NCI-H1694 (cell line): ENCODE measurements at regions not wholly inside any gene's neighbourhood (a gene's known extent, or its start where the extent isn't known, plus 50 kb on each side); places are given as distances from the start of the nearest gene placed in this dataset.

ENCODE experiments used
- DNase-seq: peaks from one replicate; lab custom pipeline; 2025; lab: John Stamatoyannopoulos, UW

DNA sequence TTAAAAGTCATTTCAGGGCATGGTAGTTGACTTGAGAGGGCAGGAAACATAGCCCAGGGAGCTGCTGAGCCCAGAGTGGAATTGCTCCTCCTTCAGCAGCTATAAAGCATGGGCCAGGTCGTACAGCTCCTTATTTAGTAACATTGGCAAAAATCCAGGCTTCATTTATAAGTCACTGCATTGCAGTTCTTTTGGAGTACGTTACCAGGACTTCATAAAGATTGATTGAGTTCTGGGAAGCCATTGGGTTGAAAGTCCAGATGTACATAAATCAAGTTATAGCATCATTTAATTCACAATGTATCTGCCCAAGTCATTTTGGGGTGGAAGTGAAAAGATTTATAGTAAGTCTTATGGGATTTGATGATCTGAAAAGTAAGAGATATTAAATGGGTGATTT, 53.0 kb upstream of the ANKEF1 start:
- no peak for DNase-seq

DNA sequence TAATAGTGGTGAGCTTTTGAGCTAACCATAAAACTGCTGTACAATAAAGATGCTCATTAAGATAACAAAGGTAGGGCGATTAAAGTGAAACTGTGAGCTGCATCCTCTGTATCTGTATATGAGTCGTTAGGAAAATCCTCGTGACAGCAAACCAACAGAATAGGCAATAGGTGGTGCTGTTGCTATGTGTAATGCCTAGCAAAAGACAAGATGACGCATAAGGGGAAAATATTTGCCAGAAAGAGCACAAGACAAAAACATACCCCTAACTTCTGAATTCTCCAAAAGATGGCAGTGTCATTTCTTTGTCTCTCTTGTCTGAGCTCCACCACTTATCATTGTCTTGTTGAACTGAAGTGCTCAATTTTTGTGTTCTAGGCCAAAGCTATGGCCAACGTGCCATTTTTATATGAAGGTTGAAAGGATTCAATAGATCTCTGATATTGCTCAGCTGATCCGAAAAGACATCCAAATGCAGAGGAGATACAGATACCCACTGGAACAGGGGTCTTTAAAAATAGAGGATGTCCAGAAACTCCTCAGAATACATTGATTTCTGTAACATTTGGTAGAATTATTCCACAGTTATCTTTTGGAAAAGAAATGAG, 56.3 kb upstream of the ANKEF1 start:
- peak; percentile 53 for DNase-seq

DNA sequence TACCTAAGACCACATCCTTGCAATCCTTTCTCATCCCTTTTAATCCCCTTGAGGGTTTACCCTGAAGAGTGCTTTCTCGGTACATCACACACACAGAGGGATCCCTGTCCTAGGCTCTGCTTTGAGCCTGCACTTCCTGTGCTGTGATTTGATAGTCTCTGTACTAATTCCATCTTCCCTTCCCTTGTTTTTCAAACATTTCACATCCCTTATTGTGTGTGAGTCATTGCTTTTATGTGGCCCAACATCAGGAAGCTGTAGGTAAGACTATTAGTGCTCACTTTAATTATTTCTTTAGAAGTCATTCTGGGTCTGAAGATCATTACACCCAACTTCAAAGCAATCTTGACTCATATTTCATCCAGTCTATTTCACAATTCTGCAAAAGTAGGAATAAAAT, 57.2 kb upstream of the ANKEF1 start:
- no peak for DNase-seq

DNA sequence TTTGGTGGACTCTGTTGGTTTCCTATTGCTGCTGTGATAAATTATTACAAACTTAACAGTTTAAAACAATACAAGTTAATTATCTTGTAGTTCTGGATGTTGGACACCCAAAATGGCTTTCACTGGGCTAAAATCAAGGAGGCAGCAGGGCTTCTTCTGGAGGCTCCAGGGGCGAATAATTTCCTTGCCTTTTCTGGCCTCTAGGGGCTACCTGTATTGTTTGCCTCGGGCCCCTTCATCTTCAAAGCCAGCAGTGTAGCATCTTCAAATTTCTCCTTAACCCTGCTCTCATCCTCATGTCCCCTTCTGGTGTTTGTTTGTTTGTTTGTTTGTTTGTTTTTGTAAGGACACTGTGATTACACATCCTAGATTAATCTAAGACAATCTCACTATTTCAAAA, 60.5 kb upstream of the ANKEF1 start:
- no peak for DNase-seq

DNA sequence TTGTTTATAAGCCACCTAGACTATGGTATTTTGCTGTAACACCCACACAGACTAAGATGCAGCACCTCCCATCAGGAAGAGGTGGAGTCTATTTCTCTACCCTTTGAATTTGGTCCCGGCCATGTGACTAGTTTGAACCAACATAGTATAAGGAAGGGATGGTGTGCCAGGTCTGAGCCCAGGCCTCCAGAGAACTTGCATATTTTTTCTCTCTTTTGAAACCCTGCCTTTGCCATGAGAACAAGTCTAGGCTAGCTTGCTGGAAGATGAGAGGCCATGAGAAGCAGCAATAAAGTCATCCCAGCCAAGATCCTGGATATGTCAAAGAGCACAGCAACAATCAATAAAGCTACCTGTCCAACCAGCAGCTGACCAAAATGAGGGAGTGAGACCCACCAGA, 63.0 kb upstream of the ANKEF1 start:
- DNase-seq = no peak

DNA sequence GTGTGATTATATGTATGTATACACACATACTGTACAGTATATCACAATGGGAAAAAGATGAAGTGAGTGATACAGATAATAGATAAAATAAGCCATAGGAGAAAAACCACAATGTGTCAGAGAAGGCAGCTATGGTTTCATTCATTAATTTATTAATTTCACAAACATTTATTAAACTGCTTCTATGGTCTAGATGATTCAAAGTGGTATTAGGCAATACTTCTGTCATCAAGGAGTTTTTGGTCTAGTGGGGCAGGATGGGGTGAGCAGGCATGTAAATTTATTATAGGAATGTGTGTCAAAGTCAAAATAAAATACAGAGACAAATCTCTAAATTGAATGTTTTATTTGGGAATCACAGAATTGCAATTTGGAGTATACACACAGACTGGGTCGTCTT, 65.2 kb upstream of the ANKEF1 start:
- no peak for DNase-seq

DNA sequence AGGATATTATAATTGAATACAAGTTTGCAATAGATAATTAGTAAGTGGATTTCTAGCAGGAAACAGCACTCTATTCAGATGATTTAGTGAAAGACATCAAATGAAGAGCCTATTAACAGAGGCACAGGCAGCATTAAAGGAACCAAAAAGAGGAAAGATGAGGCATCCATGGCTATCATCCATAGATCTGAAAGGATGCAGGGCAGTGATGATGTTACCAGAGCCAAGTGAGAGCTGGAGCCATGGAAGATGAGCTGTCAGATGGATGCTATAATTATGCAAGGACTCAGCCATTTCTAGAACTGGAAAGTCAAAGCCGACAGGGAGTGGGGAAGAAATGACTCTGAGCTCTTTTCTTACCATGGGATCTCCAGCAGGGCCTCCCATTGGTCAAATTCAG, 66.8 kb upstream of the ANKEF1 start:
- DNase-seq = no peak

DNA sequence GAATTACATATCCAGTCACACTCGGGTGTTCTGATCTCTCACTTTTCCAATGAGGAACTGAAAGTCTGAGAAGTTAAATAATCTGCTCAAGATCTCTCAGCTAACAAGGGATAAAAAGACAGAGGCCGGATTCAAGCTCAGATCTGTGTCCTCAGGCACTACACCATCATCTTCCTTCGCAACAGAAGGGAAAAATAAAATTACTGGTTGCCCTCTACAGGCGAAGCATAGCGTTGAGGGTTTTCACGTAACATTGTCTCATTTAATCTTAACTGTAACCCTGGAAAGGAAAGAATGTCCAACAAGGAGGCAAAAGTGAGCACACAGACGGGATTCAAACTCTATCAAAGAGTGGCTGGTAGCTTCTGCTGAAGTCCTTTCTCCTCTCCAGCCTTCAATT, 67.8 kb upstream of the ANKEF1 start:
- peak; percentile 2 for DNase-seq

DNA sequence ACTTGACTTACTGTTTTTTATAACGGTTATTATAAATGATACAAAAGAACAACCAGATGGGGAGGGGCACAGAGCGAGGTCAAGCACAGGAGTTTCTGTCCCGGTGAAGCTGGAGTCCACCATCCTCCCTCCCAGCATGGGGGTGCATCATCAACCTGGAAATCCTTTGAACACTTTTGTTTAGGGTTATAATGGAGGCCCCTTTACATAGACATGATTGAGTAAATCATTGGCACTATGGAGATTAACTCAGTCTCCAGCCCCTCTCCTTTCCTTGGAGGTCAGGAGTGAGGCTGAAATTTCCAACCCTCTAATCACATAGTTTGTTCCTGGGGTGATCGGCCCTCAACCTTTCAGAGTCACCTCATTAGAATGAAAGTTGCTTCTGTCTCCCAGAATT, 71.8 kb upstream of the ANKEF1 start:
- DNase-seq = no peak

DNA sequence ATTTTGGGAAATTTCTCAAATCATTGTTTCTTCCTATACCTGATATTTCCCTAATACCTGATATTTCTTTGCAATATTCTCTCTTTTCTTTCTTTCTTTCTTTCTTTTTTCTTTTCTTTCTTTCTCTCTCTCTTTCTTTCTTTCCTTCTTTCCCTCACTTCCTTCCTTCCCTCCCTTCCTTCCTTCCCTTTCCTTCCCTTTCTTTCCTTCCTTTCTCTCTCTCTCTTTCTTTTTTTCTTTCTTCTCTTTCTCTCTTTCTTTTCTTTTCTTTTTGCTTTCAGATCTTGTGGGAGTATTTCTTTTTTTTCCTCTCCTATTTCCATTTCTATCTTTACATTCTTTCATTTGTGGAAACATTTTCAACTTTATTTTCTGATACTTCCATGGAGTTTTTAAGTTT, 76.1 kb upstream of the ANKEF1 start:
- no peak for DNase-seq

DNA sequence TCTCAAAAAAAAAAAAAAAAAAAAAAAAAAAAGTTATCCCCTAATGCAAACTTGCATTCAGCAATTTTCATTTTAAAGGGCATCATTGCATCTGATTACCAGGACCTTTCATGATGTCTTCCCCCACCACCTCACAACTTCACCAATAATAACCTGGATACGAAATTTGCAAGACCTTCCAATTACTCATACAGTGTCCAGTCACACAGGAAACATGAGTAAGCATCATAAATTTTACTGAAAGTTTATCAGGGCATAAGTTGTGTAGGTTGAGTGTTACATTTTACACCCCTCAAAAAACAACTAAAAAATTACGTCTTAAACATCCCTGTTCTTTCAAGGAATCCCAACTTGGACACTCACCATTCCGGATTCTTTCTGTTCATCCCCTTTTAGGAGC, 79.1 kb upstream of the ANKEF1 start:
- no peak for DNase-seq

DNA sequence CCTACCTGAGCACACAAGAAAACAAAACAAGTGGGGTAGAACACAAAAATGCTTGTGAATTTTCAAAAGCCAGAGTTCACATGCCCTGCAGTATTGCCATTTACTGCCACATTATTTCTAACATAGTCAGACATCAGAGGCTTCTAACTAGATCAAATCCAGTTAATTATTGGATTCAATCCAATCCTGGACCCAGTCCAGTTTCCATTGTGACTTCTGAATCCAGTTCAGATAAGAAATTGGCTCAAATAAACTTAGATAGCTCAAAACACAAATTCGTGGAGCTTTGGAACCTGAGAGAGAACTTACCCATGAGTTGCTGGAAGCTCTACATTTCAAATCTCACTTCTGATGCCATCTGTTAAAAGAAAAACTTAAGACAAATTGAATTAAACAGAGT, 85.2 kb upstream of the ANKEF1 start:
- DNase-seq = no peak

DNA sequence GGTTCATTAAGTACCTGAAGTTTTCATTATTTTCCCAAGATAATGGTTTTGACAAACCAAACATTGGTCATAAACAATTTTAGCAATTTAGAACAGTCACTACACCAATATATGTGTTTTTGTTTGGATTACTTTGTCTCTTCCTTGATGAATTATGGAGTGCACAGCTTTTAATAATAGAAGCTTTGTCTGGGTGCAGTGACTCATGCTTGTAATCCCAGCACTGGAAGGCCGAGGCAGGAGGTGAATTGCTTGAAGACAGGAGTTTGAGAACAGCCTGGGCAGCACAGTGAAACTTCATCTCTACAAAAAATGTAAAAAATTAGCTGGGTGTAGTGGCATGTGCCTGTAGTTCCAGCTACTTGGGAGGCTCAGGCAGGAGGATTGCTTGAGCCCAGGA, 89.4 kb upstream of the ANKEF1 start:
- DNase-seq = no peak

DNA sequence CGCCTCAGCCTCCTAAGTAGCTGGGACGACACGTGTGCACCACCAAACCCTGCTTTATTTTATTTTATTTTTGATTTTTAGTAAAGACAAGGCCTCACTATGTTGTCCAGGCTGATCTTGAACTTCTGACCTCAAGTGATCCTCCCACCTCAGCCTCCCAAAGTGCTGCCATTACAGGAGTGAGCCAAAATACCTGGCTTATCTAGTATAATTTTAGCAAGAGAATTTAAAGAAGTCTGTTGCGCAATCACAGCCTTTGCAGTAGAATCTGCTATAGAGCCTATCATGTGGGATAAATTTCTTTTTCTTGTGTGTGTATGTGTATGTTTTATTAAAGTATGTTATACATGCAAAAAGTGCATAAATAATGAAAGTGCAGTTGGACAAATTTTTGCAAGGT, 92.1 kb upstream of the ANKEF1 start:
- DNase-seq = no peak

DNA sequence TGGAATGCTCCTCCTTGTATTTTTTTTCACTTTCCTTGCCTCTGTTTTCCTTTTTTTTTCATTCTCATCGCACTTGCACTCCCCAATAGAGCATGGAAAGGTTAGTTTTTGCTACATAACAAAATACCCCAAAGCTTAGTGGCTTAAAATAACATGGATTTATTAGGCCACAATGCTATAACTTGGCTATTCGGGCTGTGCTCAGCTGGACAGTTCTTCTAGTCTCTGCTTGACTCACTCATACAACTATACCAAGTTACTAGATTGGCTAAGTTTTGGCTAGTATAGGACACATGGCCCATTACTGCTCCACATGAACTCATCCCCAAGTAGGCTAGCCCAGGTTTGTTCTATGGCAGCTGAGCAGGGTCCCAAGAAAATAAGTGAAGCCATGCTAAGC, 94.5 kb upstream of the ANKEF1 start:
- DNase-seq = no peak

DNA sequence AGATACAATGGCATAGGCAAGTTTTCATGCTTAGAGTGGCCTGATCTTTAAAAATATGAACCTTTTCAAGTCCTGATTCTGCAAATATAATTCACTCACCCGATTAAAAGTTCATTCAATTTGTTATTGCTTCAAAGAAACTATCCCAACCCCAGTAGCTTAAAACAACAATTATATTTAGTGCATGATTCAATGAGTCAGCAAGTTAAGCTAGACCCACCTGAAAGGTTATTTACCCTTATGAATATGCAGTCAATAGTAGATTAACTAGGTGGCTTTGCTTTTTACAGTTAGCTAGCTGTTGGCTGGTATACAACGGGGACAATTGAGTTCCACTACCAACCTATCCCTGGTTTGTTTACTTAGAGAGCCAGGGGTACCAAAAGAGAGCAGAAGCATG, 95.6 kb upstream of the ANKEF1 start:
- no peak for DNase-seq

DNA sequence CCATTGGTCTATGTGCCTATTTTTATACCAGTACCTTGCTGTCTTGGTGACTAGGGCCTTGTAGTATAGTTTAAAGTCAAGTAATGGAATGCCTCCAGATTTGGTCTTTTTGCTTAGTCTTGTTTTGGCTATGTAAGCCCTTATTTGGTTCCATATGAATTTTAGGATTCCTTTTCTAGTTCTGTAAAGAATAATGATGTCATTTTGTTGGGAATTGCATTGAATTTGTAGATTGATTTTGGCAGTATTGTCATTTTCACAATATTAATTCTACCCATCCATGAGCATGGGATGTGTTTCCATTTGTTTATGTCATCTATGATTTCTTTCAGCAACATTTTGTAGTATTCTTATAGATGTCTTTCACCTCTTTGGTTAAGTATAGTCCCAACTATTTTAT, 96.4 kb upstream of the PAK5 start:
- no peak for DNase-seq

DNA sequence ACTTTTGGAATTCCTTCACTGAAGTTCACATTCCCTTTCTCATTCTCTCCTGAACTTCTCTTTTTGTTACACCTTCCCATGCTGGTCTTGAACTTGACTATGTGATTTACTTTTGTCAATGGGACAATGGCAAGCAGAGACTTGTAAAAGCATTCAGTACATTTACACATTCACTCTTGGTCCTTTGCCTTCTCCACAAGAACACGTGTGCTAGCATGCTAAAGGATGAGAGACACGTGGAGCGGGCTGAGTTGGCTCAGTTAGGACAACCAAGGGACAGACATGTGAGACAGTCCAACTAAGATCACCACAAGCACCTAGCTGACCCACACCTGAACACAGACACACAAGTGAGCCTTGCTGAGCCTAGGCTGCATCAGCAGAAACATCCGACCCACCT, 91.3 kb upstream of the PAK5 start:
- DNase-seq = no peak

DNA sequence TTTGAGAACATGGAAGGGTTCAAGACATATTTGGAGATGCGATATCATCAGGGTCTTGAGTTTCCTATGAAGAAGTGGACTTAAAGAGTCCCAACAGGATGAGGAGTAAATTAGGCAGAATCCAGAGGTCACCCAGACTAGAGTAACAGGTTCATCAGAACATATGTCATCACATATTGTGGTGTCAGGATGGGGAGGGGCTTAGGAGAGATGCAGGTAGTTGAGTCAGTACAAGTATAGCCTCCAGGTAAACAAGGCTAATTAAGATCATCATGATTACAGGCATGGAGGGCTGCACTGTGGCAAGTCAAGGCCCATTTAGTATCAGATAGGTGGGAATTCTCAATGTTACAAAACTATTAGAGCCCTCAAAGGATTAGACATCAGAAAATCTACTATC, 90.1 kb upstream of the PAK5 start:
- no peak for DNase-seq

DNA sequence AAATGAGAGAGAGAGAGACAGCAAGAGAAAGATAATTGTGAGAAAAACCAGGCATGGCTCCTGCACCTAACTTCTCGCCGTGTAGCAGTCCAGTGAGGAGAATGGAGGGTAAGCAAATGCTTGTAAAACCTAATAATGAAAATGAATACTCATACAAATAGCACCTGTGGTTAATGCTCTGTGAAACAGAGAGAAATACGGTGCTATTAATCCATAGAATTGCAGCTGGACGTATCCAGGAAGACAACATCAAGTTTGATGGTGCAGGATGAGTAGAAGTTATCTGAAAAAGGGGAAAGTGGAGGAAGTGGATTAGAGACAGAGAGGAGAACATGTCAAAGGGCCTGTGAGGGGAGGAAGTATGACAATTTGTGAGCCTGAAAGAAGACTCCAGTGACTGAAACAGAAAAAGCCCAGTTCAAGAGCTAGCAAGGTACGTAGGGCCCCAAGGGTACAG, 89.4 kb upstream of the PAK5 start:
- DNase-seq = no peak

DNA sequence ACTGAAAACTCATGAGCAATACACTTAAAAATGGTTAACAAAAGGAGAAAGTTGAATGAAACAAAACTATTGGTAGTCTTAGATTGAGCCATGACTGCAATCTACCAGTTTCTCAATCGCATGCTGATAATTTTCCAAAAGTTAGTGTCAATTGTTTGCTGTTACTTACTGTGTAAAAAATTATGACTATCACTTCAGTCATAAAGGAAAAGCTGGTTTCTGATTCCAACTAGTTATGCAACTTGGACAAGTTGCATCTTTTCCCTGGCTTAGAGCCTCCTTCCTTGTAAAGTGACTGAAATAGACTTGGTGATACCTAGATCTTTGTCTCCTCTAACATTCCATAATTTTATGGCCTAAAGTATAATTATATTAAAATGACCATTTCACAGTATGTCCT, 88.3 kb upstream of the PAK5 start:
- DNase-seq = no peak

DNA sequence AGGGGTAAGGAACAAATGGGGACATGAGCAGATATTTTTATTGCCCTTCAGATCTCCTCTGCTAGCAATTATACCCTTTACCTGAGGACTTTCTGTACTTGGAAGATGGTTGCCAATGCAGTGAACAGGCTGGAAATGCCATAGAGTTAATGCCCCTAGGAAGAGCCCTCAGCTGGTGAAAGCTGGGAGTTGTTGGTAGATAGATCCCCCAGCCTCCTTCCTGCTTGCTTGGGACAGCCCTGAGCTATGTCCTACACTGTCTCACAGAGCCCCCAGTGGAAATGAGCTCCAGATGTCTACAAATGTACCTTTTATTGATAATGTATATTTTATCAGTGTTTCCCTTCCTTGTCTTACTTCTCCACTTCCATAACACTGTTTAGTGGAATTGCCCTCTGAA, 87.6 kb upstream of the PAK5 start:
- no peak for DNase-seq

DNA sequence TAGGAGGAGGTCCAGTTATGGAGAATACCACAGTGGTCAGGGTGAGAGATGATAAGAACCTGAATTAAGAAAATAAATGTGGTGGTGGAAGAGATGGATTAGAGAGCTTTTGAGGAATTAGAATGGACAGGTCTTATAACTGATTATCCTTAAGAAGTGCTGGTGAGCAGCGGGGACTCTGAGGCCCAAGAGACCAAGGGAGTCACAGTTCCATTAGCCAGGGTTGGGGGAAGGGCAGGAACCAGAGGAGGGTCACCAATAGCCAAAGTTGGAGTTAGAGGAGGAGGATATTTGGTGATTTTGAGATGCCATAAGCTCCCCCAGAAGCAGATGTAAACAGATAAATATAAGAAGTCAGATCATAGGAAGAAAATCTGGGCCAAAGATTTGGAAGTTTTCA, 87.1 kb upstream of the PAK5 start:
- DNase-seq = no peak

DNA sequence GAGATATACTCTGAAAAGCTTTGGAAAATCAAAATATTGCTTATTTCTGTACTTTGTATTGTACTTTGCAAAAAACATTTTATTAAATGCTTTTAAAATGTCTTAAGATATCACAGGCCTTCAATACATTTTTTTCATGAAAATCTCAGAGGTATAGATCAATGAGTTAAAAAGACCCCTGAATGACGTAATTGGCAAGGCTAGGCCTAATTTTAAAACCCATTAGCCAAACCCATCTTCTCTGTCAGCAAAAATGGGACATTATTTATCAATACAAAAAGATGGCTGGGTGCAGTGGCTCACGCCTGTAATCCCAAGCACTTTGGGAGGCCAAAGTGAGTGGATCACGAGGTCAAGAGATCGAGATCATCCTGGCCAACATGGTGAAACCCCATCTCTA, 84.8 kb upstream of the PAK5 start:
- DNase-seq = no peak

DNA sequence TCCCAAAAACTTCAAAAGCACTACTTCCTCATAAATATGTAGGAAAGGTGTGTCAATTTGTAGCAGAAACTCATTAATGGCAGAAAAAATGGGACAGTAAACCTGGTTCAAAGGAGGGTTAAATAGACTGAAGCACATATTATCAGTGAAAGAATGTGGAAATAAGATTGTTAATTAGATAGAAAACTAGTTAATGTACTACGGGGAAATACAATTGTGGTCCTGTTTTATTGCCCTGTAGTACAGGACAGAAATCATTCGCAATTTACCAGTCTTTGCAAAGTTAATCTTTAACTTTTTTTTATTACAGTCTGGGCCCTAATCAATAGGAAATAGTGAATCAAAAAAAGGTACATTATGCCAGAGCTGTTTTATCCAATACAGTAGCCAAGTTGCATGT, 82.0 kb upstream of the PAK5 start:
- DNase-seq = no peak
